ENCODE measurements at regions not wholly inside any gene's neighbourhood (a gene's known extent, or its start where the extent isn't known, plus 50 kb on each side); places are given as distances from the start of the nearest gene placed in this dataset. TPM values are rescaled to one million over a fixed set of nuclear protein-coding genes. Genes with fewer than 3 reads are reported as not detected.

- Histone ChIP-seq H3K4me3 (ENCODE audit: control extremely low read depth in 1 of 5, extremely low read depth in 1 of 5, insufficient read depth in 1 of 5, low read depth in 2 of 5, low read length in 4 of 5) (no peak overlapping the region), H3K36me3 (replicated peaks in 1 of 2; ENCODE audit: control extremely low read depth in 1 of 2, control insufficient read depth in 1 of 2, extremely low read depth in 1 of 2, insufficient read depth in 2 of 2, low read length in 1 of 2) (no peaks in the 10 kb centered on the region), H3K27ac (ENCODE audit: low read length in 2 of 2) (no peak overlapping the region), H3K9me3 (ENCODE audit: control extremely low read depth in 1 of 3, control insufficient read depth in 2 of 3, insufficient read depth in 1 of 3, low read length in 2 of 3) (peaks cover 0 to 12% (median 5%) of the 10 kb centered on the region in 3 donors), H3K27me3 (replicated peaks in 1 of 4; ENCODE audit: control extremely low read depth in 1 of 4, control insufficient read depth in 3 of 4, insufficient read depth in 4 of 4, low read length in 3 of 4) (no peaks in the 10 kb centered on the region), H3K4me2 (replicated peaks; ENCODE audit: low read depth, low read length, poor library complexity, severe bottlenecking) (no peak overlapping the region), H3K79me2 (ENCODE audit: control insufficient read depth, insufficient read depth, low read length) (no peaks in the 10 kb centered on the region), H4K20me1 (ENCODE audit: control insufficient read depth, insufficient read depth, low read length, poor library complexity, severe bottlenecking) (no peaks in the 10 kb centered on the region), H3K9ac (ENCODE audit: low read length) (no peak overlapping the region), H3K4me1 (ENCODE audit: control insufficient read depth in 2 of 2, insufficient read depth in 2 of 2, low read length in 2 of 2) (no peaks in the 10 kb centered on the region), H2AFZ (ENCODE audit: insufficient read depth, low read depth, low read length, poor library complexity, severe bottlenecking) (no peak overlapping the region)
- Mint-ChIP-seq H3K4me3 (no peak overlapping the region), H3K4me1 (no peaks in the 10 kb centered on the region), H3K27me3 (no peaks in the 10 kb centered on the region), H3K27ac (no peak overlapping the region), H3K9me3 (ENCODE audit: insufficient read depth) (no peaks in the 10 kb centered on the region)
- no peak for DNase-seq
- ATAC-seq (ENCODE audit: low read depth): no peak
- 95% methylated on average over 2 of the region's 5 CpGs for WGBS (ENCODE audit: insufficient coverage)
- ChIA-PET CTCF (no interaction called here), POLR2A (no interaction called here)
- TF ChIP-seq EZH2 (IDR thresholded peaks at IDR 0.05; ENCODE audit: borderline replicate concordance, insufficient read depth, low read depth, low read length, poor library complexity, severe bottlenecking): no peak
- TF ChIP-seq CTCF (IDR thresholded peaks at IDR 0.05): no peak
- intact Hi-C loops (cut with micrococcal nuclease): no loop called here
Measured at GRCh38 chr4:22635692-22636091, 57.0 kb upstream of the GBA3 start.

- H3K4me1 Mint-ChIP-seq: no peaks in the 10 kb centered on the region
- H3K27me3 Mint-ChIP-seq: no peaks in the 10 kb centered on the region
- no peak overlapping the region for H3K27ac Mint-ChIP-seq
- Histone ChIP-seq H3K4me1 (ENCODE audit: control insufficient read depth in 2 of 2, insufficient read depth in 2 of 2, low read length in 2 of 2) (no peaks in the 10 kb centered on the region), H3K27me3 (replicated peaks in 1 of 4; ENCODE audit: control extremely low read depth in 1 of 4, control insufficient read depth in 3 of 4, insufficient read depth in 4 of 4, low read length in 3 of 4) (no peaks in the 10 kb centered on the region), H4K20me1 (ENCODE audit: control insufficient read depth, insufficient read depth, low read length, poor library complexity, severe bottlenecking) (no peaks in the 10 kb centered on the region), H2AFZ (ENCODE audit: insufficient read depth, low read depth, low read length, poor library complexity, severe bottlenecking) (no peak overlapping the region), H3K9ac (ENCODE audit: low read length) (no peak overlapping the region), H3K79me2 (ENCODE audit: control insufficient read depth, insufficient read depth, low read length) (no peaks in the 10 kb centered on the region), H3K27ac (ENCODE audit: low read length in 2 of 2) (no peak overlapping the region), H3K36me3 (replicated peaks in 1 of 2; ENCODE audit: control extremely low read depth in 1 of 2, control insufficient read depth in 1 of 2, extremely low read depth in 1 of 2, insufficient read depth in 2 of 2, low read length in 1 of 2) (no peaks in the 10 kb centered on the region), H3K4me2 (replicated peaks; ENCODE audit: low read depth, low read length, poor library complexity, severe bottlenecking) (no peak overlapping the region), H3K4me3 (ENCODE audit: control extremely low read depth in 1 of 5, extremely low read depth in 1 of 5, insufficient read depth in 1 of 5, low read depth in 2 of 5, low read length in 4 of 5) (no peak overlapping the region), H3K9me3 (ENCODE audit: control extremely low read depth in 1 of 3, control insufficient read depth in 2 of 3, insufficient read depth in 1 of 3, low read length in 2 of 3) (peaks cover 2 to 12% (median 5%) of the 10 kb centered on the region in 3 donors)
- intact Hi-C loops (cut with micrococcal nuclease): no loop called here
- WGBS (ENCODE audit: insufficient coverage): 92% methylated on average over 4 of the region's 4 CpGs
- no peak overlapping the region for H3K4me3 Mint-ChIP-seq
- CTCF ChIA-PET: no interaction called here
- DNase-seq: no peak
- ATAC-seq (ENCODE audit: low read depth): no peak
- TF ChIP-seq CTCF (IDR thresholded peaks at IDR 0.05): no peak
- TF ChIP-seq EZH2 (IDR thresholded peaks at IDR 0.05; ENCODE audit: borderline replicate concordance, insufficient read depth, low read depth, low read length, poor library complexity, severe bottlenecking): no peak
- no peaks in the 10 kb centered on the region for H3K9me3 Mint-ChIP-seq (ENCODE audit: insufficient read depth)
- POLR2A ChIA-PET: no interaction called here
Measured at GRCh38 chr4:22637306-22637705, 55.4 kb upstream of the GBA3 start.

Small RNAs in the stretch of these regions (small RNA-seq; reads per million reads assigned to genes)
- not detected for gene AC098583.1 (ENCODE audit: insufficient read length, low read depth, low replicate concordance)
